ENCODE measurements at regions not wholly inside any gene's neighbourhood (a gene's known extent, or its start where the extent isn't known, plus 50 kb on each side); places are given as distances from the start of the nearest gene placed in this dataset.

DNA sequence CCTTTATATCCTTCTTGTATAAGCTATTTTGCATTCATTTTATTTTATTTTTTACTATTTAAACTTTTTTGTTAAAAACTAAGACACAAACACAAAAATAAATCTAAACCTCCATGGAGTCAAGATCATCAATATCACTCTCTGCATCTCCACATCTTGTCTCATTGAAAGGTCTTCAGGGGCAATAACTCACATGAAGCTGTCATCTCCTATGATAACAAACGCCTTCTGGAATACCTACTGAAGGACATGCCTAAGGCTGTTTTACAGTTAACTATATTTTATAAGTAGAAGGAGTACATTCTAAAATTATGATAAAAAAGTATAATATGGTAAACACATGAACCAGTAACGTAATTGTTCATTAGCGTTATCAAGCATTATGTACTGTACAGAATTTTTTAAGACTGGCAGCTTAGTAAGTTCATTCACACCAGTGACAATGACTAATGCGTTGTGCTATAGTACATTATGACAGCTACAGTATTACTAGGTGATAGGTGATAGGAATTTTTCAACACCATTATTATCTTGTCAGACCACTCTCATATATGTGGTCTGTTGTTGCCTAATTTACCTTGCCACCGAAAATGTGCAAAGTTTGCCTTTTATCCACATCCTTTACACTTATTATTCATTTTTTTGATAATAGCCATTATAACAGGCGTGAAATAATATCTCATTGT, 390.7 kb upstream of the SLITRK1 start:
- 61 to 67% (median 62%) methylated on average over 6 of the region's 6 CpGs for WGBS, 3 donors
- DNase-seq = no peak
- TF ChIP-seq POLR2A (IDR thresholded peaks at IDR 0.05) (no peak), EP300 (IDR thresholded peaks at IDR 0.05) (no peak)
- TF ChIP-seq, protein P1, sequence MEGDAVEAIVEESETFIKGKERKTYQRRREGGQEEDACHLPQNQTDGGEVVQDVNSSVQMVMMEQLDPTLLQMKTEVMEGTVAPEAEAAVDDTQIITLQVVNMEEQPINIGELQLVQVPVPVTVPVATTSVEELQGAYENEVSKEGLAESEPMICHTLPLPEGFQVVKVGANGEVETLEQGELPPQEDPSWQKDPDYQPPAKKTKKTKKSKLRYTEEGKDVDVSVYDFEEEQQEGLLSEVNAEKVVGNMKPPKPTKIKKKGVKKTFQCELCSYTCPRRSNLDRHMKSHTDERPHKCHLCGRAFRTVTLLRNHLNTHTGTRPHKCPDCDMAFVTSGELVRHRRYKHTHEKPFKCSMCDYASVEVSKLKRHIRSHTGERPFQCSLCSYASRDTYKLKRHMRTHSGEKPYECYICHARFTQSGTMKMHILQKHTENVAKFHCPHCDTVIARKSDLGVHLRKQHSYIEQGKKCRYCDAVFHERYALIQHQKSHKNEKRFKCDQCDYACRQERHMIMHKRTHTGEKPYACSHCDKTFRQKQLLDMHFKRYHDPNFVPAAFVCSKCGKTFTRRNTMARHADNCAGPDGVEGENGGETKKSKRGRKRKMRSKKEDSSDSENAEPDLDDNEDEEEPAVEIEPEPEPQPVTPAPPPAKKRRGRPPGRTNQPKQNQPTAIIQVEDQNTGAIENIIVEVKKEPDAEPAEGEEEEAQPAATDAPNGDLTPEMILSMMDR (IDR thresholded peaks at IDR 0.05) = no peak
- intact Hi-C loops (cut with DNase I) = no loop called here
- no peaks in the 10 kb centered on the region for H3K4me1 ChIP-seq (ENCODE audit: insufficient read depth)
- H3K4me3 ChIP-seq = no peak overlapping the region
- no peaks in the 10 kb centered on the region for H3K9me3 ChIP-seq
- H3K27me3 ChIP-seq = no peaks in the 10 kb centered on the region
- no peaks in the 10 kb centered on the region for H3K36me3 ChIP-seq
- no peak overlapping the region for H3K27ac ChIP-seq

DNA sequence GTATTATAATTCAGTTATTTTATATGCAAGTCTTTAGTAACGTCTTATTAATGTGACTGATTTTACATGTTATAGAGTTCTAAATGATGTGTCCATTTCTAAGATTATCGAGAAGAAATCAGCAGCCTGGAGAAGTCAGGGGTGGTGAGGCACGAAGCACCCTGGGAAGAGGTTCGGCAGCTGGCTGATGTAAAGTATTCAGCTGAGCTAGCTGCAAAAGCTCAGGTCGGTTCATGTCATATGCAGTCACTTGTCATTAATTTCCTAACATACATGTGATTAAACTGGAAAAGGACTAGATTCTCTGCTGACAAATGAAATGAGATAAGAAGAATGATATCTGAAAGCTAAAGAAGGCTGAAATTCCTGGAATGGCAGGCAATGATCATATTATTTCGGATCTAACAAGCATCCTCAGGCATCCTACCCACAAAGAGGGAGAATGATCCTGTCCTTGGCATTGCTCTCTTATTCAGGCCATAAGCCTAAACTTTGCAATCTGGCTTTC, 383.0 kb upstream of the SLITRK1 start:
- H3K36me3 ChIP-seq = no peaks in the 10 kb centered on the region
- no peak overlapping the region for H3K27ac ChIP-seq
- intact Hi-C loops (cut with DNase I) = no loop called here
- no peak for TF ChIP-seq EP300 (IDR thresholded peaks at IDR 0.05)
- TF ChIP-seq, protein P1 (IDR thresholded peaks at IDR 0.05) = no peak
- TF ChIP-seq POLR2A (IDR thresholded peaks at IDR 0.05) = no peak
- H3K9me3 ChIP-seq = no peaks in the 10 kb centered on the region
- no peak for DNase-seq
- no peaks in the 10 kb centered on the region for H3K27me3 ChIP-seq
- H3K4me3 ChIP-seq = no peak overlapping the region
- H3K4me1 ChIP-seq (ENCODE audit: insufficient read depth) = no peaks in the 10 kb centered on the region
- 52 to 65% (median 60%) methylated on average over 6 of the region's 6 CpGs for WGBS, 3 donors

DNA sequence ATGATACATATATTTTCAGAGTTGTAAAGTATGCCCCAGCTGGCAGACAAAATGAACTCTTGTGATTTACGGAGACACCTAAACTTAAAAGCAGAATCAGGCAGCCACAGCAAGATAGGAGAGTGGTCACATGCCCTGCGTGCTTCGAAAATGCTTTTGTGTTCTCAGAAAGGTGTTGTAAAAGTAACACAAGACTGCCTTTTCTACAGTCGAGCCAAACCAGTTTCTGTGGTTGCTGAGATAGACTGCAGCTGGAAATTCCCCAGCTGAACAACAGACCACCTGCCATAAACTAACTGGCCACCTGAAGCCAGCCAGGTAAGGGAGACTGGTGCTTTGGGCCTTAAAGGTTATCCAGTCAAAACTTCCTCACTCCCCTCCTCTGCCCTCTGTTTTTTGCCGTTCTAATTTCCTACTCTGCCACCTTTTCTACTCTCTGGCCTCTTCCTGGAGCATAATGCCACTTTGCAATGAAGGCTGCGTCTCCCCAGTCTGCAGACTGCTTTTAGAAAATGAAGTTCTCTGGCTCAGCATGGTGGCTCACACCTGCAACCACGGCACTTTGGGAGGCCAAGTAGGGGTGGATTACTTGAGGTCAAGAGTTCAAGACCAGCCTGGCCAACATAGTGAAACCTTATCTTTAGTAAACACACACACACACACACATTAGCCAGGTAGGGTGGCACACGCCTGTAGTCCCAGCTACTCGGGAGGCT, 381.2 kb upstream of the SLITRK1 start:
- Histone ChIP-seq H3K27me3 (no peaks in the 10 kb centered on the region), H3K4me1 (ENCODE audit: insufficient read depth) (no peaks in the 10 kb centered on the region), H3K4me3 (no peak overlapping the region), H3K9me3 (no peaks in the 10 kb centered on the region), H3K36me3 (no peaks in the 10 kb centered on the region), H3K27ac (no peak overlapping the region)
- TF ChIP-seq, protein P1 (IDR thresholded peaks at IDR 0.05) = no peak
- TF ChIP-seq POLR2A (IDR thresholded peaks at IDR 0.05) = no peak
- no peak for TF ChIP-seq EP300 (IDR thresholded peaks at IDR 0.05)
- intact Hi-C loops (cut with DNase I) = no loop called here
- 54 to 67% (median 61%) methylated on average over 9 of the region's 9 CpGs for WGBS, 3 donors
- DNase-seq = no peak

DNA sequence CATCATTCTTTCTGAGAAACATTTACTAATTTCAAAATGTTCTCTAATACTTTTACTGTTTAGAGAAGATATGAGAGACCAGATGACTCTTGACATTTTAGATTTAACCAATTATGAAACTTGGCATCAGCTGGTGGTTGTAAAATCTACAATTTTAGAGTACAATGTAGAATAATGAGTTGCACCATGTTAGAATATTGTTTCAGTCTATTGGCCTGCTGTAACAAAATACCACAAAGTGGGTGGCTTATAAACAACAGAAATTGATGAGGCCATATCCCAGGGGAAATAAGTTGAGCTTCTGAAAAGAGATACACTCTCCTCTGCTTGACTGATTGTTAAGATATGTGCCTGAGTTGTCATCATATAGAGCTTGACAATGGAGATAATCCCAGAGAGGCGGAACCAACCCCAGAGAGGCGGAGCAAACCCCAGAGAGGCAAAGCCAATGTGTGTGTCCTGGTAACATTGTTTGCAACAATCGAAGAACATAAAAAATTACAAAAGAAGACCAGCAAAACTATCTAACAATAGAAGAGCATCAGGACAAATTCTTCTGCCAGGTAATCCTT, 373.0 kb upstream of the SLITRK1 start:
- intact Hi-C loops (cut with DNase I) = no loop called here

More for the DNA sequence above, 373.0 kb upstream of the SLITRK1 start:
- no peak for DNase-seq
- Histone ChIP-seq H3K27ac (no peak overlapping the region), H3K4me1 (ENCODE audit: insufficient read depth) (no peaks in the 10 kb centered on the region), H3K27me3 (no peaks in the 10 kb centered on the region), H3K36me3 (no peaks in the 10 kb centered on the region), H3K4me3 (no peak overlapping the region), H3K9me3 (no peaks in the 10 kb centered on the region)
- 85 to 94% (median 90%) methylated on average over 3 of the region's 3 CpGs for WGBS, 3 donors
- TF ChIP-seq EP300 (IDR thresholded peaks at IDR 0.05) (no peak), POLR2A (IDR thresholded peaks at IDR 0.05) (no peak)
- TF ChIP-seq, protein P1 (IDR thresholded peaks at IDR 0.05) = no peak
